ENCODE measurements at regions not wholly inside any gene's neighbourhood (a gene's known extent, or its start where the extent isn't known, plus 50 kb on each side); places are given as distances from the start of the nearest gene placed in this dataset.

DNA sequence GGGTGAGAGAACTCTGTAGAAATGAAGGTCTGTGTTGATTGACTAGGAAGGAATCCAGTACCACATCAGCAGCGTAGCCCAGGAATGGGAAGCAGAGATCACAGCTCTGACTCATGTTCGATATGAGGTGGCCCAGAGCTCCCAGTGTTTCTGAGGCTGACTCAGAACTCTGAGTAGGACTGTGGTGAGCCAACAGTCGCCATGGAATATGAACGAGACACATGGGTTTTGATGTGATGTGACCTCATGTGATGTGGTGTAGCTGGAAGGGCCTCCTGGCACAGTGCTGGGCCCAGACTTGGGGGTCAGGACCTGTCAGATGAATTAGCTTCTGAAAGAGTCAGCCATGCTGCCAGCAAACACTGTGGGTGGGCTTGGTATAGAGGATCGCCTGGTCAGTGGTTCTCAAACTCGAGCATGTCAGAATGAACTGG, 237.0 kb downstream of the MRPL39 start:
- TF ChIP-seq, protein P1, sequence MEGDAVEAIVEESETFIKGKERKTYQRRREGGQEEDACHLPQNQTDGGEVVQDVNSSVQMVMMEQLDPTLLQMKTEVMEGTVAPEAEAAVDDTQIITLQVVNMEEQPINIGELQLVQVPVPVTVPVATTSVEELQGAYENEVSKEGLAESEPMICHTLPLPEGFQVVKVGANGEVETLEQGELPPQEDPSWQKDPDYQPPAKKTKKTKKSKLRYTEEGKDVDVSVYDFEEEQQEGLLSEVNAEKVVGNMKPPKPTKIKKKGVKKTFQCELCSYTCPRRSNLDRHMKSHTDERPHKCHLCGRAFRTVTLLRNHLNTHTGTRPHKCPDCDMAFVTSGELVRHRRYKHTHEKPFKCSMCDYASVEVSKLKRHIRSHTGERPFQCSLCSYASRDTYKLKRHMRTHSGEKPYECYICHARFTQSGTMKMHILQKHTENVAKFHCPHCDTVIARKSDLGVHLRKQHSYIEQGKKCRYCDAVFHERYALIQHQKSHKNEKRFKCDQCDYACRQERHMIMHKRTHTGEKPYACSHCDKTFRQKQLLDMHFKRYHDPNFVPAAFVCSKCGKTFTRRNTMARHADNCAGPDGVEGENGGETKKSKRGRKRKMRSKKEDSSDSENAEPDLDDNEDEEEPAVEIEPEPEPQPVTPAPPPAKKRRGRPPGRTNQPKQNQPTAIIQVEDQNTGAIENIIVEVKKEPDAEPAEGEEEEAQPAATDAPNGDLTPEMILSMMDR (IDR thresholded peaks at IDR 0.05; ENCODE audit: low read depth, low read length), result no peak
- in situ Hi-C loops (cut with HindIII; ENCODE audit: low sequenced_read_pairs), result no loop called here
- H3K4me3 ChIP-seq (ENCODE audit: low read depth, low read length), result no peak overlapping the region
- peak; percentile 97 for DNase-seq (ENCODE audit: low read depth, low spot score)

DNA sequence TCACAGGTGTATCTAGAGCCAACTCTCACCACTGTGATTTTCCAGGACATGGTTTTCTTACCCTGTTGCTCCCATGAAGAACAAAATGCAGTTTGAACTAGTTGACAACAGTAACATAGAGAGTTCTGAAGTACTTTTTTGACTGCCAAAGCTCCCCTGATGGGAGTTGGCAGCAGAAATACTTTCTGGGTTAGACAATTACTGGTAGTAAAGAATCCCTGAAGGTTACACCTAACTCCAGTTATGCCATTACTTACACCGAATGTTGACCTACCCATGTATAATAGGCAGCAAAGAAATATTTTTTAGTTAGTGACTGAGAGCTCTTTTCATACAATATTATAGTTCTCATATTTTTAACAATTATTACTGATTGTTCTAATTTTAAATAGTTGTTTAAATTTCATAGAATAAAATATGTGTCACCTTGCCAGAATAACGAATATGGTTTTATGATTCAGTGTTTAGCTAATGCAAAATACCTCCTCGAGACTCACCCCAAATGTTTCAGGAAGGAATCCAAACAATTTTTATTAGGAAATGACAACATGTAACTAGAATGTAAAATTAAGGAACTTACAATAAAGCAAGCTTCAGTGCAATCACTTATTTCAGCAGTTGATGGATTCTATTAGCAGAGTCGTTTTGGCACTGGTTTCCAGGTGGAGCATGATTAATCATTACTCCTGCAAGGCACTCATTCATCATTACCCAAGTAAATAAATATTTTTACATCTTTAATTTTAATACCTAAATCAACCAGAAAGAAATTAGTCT, 237.6 kb downstream of the MRPL39 start:
- in situ Hi-C loops (cut with HindIII; ENCODE audit: low sequenced_read_pairs), result no loop called here
- no peak overlapping the region for H3K4me3 ChIP-seq (ENCODE audit: low read depth, low read length)
- TF ChIP-seq, protein P1 (IDR thresholded peaks at IDR 0.05; ENCODE audit: low read depth, low read length), result no peak
- peak; percentile 69 for DNase-seq (ENCODE audit: low read depth, low spot score)

DNA sequence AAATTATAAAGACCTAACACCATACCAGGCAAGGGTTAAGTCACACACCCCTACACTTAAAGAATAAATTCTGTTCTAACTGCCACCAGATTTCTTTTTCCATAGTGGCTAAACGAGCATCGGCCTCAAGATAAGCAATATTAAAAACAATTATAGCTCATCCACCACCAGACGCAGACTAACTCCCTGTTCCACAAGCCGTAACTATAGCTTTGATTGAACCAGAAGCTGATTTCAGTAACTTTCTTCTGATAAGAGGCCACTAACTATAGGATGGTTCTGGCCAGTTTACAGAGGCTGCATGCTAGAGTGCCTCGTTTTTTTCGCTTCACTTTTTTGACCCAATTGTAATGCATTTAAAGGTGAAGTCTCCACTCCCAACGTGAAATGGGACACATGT, 238.8 kb downstream of the MRPL39 start:
- TF ChIP-seq, protein P1 (IDR thresholded peaks at IDR 0.05; ENCODE audit: low read depth, low read length), result no peak
- no peak overlapping the region for H3K4me3 ChIP-seq (ENCODE audit: low read depth, low read length)
- no peak for DNase-seq (ENCODE audit: low read depth, low spot score)
- in situ Hi-C loops (cut with HindIII; ENCODE audit: low sequenced_read_pairs), result no loop called here

DNA sequence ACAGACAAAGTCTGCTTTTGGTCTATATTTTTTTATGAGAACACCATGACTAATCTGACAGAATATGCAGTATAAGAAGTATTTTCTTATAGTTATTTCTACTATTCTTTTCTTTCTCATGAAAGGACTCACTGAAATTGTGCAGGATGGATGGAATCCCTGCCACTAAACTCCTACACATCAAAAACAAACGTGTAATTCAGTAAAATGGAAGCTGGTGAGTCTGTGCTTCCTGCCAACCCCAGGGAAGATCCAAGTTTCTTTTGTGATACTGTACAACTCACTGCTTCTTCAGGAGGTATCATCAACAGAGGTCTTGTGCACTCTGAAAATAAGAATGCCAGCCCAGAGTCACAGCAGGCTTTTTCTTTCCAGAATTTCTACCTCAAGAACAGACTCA, 241.2 kb downstream of the MRPL39 start:
- TF ChIP-seq, protein P1 (IDR thresholded peaks at IDR 0.05; ENCODE audit: low read depth, low read length), result no peak
- in situ Hi-C loops (cut with HindIII; ENCODE audit: low sequenced_read_pairs), result no loop called here
- no peak overlapping the region for H3K4me3 ChIP-seq (ENCODE audit: low read depth, low read length)
- no peak for DNase-seq (ENCODE audit: low read depth, low spot score)

DNA sequence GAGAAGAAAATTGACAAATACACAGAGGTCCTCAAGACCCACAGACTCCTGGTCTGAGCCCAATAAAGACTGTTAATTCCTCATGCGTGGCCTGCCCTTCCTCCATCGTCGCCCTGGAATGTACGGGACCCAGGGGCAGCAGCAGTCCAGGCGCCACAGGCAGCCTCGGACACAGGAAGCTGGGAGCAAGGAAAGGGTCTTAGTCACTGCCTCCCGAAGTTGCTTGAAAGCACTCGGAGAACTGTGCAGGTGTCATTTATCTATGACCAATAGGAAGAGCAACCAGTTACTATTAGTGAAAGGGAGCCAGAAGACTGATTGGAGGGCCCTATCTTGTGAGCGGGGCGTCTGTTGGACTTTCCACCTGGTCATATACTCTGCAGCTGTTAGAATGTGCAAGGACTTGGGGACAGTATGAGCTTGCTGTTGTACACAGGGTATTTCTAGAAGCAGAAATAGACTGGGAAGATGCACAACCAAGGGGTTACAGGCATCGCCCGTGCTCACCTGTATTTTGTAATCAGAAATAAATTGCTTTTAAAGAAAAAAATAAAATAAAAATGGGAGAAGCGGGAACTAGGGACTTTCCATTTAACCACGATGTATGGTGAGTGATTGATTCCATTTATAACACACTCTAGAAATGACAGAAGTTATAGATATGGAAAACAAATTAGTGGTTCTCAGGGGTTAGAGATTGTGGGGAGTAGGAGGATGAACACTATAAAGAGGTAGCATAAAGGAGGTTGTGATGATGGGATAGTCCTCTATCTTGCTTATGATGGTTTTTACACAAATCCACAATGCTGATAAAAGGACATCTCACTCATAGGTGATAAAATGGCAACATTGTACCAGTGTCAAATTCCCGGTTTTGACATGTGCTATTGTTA, 244.7 kb downstream of the MRPL39 start:
- TF ChIP-seq, protein P1 (IDR thresholded peaks at IDR 0.05; ENCODE audit: low read depth, low read length), result no peak
- in situ Hi-C loops (cut with HindIII; ENCODE audit: low sequenced_read_pairs), result no loop called here
- DNase-seq (ENCODE audit: low read depth, low spot score), result no peak
- H3K4me3 ChIP-seq (ENCODE audit: low read depth, low read length), result no peak overlapping the region

DNA sequence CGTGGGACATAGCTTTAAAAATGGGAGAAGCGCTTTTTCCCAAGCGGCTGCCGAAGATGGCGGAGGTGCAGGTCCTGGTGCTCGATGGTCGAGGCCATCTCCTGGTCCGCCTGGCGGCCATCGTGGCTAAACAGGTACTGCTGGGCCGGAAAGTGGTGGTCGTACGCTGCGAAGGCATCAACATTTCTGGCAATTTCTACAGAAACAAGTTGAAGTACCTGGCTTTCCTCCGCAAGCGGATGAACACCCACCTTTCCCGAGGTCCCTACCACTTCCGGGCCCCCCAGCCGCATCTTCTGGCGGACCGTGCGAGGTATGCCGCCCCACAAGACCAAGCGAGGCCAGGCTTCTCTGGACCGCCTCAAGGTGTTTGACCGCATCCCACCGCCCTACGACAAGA, 245.5 kb downstream of the MRPL39 start:
- TF ChIP-seq, protein P1 (IDR thresholded peaks at IDR 0.05; ENCODE audit: low read depth, low read length), result no peak
- no peak for DNase-seq (ENCODE audit: low read depth, low spot score)
- no peak overlapping the region for H3K4me3 ChIP-seq (ENCODE audit: low read depth, low read length)
- in situ Hi-C loops (cut with HindIII; ENCODE audit: low sequenced_read_pairs), result no loop called here
